Thymus (tissue), 11 donors: ENCODE measurements at regions not wholly inside any gene's neighbourhood (a gene's known extent, or its start where the extent isn't known, plus 50 kb on each side); places are given as distances from the start of the nearest gene placed in this dataset.
"Not testable (repeated sequence)": the region's sequence is repeated elsewhere in the genome, so short reads cannot be mapped to it uniquely, and the experiment has no call there.

Source experiments
- DNase-seq, 9 donors: peaks; one replicate each; pipeline ENCODE4 v3.0.0-alpha.2; 2013; ENCODE audit warnings: low spot score in 9 of 9, low read depth in 6 of 9, missing footprints in 1 of 9
- H3K27ac ChIP-seq, 2 donors: one replicate each; pipeline ENCODE4 v1.5.1; 2013; ENCODE audit warnings: control low read depth in 1 of 2, low read depth in 1 of 2, low read length in 1 of 2, mild to moderate bottlenecking in 1 of 2, moderate library complexity in 1 of 2
- H3K27me3 ChIP-seq, 2 donors: one replicate each; pipeline ENCODE4 v1.5.1; 2013; ENCODE audit warnings: low read length in 1 of 2; ENCODE audit not compliant: control insufficient read depth in 2 of 2, insufficient read depth in 1 of 2
- H3K36me3 ChIP-seq, 2 donors: one replicate each; pipeline ENCODE4 v1.5.1; 2013; ENCODE audit warnings: low read length in 1 of 2, mild to moderate bottlenecking in 1 of 2, moderate library complexity in 1 of 2; ENCODE audit not compliant: control insufficient read depth in 2 of 2, insufficient read depth in 2 of 2
- H3K4me1 ChIP-seq, 2 donors: one replicate each; pipeline ENCODE4 v1.5.1; 2013; ENCODE audit warnings: low read length in 2 of 2; ENCODE audit not compliant: control insufficient read depth in 2 of 2, insufficient read depth in 2 of 2
- H3K4me3 ChIP-seq, 2 donors: one replicate each; pipeline ENCODE4 v1.5.1; 2013; ENCODE audit warnings: low read length in 2 of 2, control low read depth in 1 of 2, mild to moderate bottlenecking in 1 of 2
- H3K9me3 ChIP-seq, 2 donors: one replicate each; pipeline ENCODE4 v1.5.1; 2013; ENCODE audit warnings: low read length in 1 of 2, mild to moderate bottlenecking in 1 of 2; ENCODE audit not compliant: control insufficient read depth in 2 of 2, insufficient read depth in 1 of 2
- WGBS: extraction: QIAGEN DNeasy Blood & Tissue Kit; methylation state at CpG from one replicate; pipeline ENCODE4 v1.1.7; 2013; 5-methylcytosine and 5-hydroxymethylcytosine counted together
- donor health status: healthy.

DNA sequence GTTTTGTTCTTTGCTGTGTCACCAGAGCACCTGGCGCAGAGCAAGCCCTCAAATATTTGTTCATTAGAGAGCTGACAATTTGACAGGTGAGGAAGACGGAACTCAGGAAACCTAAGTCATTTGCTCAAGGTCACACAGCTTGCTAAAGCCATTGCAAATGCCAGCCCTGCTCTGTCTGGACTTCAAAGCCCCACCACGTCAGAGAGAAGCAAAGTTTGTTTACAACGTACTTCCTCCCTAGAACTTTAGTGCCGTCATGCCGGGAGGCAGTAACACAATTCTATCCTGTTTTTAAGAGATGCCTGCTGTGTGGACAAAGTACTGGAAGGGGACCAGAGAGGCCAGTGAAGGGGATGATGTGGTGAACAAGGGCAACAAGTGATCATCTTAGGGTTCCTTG, 216.6 kb upstream of the PRICKLE2 start:
- 35% methylated on average over 6 of the region's 6 CpGs for WGBS
- no peak for DNase-seq
- Histone ChIP-seq H3K9me3 (no peaks in the 10 kb centered on the region), H3K27me3 (peaks cover 20 to 47% of the 10 kb centered on the region in 2 donors), H3K4me3 (no peak overlapping the region), H3K27ac (no peak overlapping the region), H3K4me1 (no peaks in the 10 kb centered on the region), H3K36me3 (no peaks in the 10 kb centered on the region)

DNA sequence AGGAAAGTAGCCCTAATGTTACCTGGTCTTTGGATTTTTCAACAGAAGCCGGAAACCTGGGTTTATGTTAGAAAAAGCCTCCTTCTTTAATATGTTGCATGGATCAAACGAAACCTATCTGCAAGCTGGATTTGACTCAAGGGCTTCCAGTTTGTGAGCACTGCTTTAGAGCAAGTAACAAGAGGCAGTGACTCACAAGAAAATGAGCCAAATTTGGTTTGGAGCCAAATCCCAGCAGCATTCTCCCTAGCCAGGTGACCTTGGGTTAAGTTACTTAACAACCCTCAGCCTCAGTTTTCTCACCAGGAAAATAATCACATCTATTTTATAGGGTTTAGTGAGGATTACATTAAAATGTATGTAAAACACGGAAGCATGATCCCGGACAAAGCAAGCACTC, 215.2 kb upstream of the PRICKLE2 start:
- 94% methylated on average over 4 of the region's 4 CpGs for WGBS
- Histone ChIP-seq H3K9me3 (no peaks in the 10 kb centered on the region), H3K27me3 (peaks cover 12 to 38% of the 10 kb centered on the region in 2 donors), H3K36me3 (no peaks in the 10 kb centered on the region), H3K4me3 (no peak overlapping the region), H3K27ac (no peak overlapping the region), H3K4me1 (no peaks in the 10 kb centered on the region)
- no peak for DNase-seq

DNA sequence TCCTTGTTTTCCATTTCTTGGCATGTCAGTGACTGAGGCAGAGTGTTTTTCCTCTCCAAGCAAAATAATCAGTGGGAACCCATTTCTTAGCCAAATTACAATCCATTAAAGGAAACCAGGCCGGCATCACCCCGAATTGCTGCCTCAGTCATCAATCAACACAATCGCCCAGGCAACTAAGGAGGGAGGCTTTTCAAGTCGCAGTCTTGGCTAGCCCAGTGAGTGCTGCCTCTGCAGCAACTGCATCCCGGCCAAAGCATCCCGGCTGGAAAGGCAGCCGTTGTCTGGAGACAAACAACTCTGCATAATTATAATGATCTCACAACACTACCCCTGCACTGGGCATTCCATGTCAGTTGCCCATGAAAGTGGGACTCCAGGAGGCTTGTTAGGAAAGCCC, 213.5 kb upstream of the PRICKLE2 start:
- Histone ChIP-seq H3K36me3 (no peaks in the 10 kb centered on the region), H3K9me3 (no peaks in the 10 kb centered on the region), H3K27me3 (peaks cover 0 to 21% of the 10 kb centered on the region in 2 donors), H3K4me3 (no peak overlapping the region), H3K27ac (no peak overlapping the region), H3K4me1 (no peaks in the 10 kb centered on the region)
- WGBS, result 45% methylated on average over 7 of the region's 7 CpGs
- DNase-seq, result no peak

DNA sequence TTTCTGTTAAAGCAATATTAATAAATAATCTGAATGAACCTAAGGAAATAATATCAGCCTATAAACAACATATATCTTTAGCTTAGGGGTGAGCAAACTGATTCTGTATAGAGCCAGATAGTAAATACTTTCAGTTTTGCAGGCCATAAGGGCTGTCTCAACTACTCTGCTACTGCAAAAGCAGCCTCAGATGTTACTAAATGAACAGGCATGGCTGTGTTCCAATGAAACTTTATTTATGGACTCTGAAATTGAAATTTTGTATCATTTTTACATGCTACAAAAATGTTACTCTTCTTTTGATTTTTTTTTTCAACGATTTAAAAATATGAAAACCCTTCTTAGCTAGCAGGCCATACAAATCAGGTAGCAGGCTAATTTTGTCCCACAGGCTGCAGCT, 212.8 kb upstream of the PRICKLE2 start:
- no peak for DNase-seq
- no peaks in the 10 kb centered on the region for H3K4me1 ChIP-seq
- no peak overlapping the region for H3K27ac ChIP-seq
- H3K4me3 ChIP-seq, result no peak overlapping the region
- 83% methylated on average over 1 of the region's 1 CpG for WGBS
- no peaks in the 10 kb centered on the region for H3K9me3 ChIP-seq
- H3K36me3 ChIP-seq, result no peaks in the 10 kb centered on the region
- H3K27me3 ChIP-seq, result peaks cover 0 to 16% of the 10 kb centered on the region in 2 donors

DNA sequence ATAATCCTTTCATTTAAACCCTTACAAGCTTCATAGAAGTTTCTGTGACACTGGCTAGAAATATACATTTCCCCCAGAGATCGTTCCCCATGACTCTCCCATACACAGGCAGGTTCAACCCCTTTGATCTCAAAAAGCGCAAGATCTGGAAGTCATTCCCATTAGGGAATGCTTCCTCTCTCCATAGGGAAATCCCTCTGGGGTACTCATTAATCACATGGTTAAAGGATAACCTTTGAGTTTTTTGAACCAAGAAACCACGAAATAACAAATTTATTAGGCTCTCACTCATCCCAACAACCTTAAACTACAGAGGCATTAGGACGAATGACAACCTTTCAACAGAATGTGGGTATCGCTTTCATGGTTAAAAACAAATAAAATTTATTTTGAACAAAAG, 211.9 kb upstream of the PRICKLE2 start:
- no peak overlapping the region for H3K27ac ChIP-seq
- no peak overlapping the region for H3K4me3 ChIP-seq
- peaks cover 0 to 9% of the 10 kb centered on the region in 2 donors for H3K27me3 ChIP-seq
- 90% methylated on average over 5 of the region's 5 CpGs for WGBS
- no peaks in the 10 kb centered on the region for H3K4me1 ChIP-seq
- H3K9me3 ChIP-seq, result no peaks in the 10 kb centered on the region
- no peaks in the 10 kb centered on the region for H3K36me3 ChIP-seq
- DNase-seq, result no peak

DNA sequence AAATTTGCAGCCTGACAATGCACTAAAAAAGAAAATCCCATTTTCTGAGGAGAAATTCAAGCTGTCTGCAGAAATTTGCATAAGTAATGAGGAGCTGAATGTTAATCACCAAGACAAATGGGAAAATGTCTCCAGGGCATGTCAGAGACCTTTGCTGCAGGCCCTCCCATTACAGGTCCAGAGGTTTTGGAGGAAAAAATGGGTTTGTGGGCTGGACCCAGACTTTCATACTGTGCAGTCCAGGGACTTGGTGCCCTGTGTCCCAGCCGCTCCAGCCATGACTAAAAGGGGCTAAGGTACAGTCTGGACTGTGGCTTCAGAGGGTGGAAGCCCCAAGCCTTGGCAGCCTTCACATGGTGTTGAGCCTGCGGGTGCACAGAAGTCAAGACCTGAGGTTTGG, 209.8 kb upstream of the PRICKLE2 start:
- WGBS, result 94% methylated on average over 2 of the region's 2 CpGs
- H3K36me3 ChIP-seq, DNase-seq, H3K4me1 ChIP-seq, H3K27ac ChIP-seq, H3K27me3 ChIP-seq, H3K9me3 ChIP-seq, H3K4me3 ChIP-seq: not testable (repeated sequence)

DNA sequence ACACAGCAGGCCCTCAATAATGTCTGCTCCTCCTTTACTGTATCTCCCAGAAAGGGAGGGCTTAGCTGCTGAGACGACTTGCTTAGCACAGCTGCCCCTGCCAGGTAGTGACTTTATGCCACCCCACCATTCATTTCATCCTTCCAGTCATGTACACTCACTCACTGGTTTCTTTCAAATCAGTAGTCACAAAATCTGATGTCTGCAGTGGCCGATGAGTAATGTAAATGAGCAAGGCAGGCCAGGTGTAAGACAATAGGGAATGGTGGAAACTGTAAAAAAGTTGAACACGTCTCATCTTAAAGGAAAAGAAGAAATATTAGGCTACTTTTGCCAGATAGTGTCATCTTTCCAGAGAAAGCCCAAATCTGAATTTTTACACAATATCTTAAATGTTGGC, 207.6 kb upstream of the PRICKLE2 start:
- H3K4me1 ChIP-seq, result no peaks in the 10 kb centered on the region
- H3K9me3 ChIP-seq, result no peaks in the 10 kb centered on the region
- DNase-seq, result no peak
- WGBS, result 92% methylated on average over 3 of the region's 3 CpGs
- no peak overlapping the region for H3K27ac ChIP-seq
- H3K27me3 ChIP-seq, result no peaks in the 10 kb centered on the region
- no peaks in the 10 kb centered on the region for H3K36me3 ChIP-seq
- H3K4me3 ChIP-seq, result no peak overlapping the region

DNA sequence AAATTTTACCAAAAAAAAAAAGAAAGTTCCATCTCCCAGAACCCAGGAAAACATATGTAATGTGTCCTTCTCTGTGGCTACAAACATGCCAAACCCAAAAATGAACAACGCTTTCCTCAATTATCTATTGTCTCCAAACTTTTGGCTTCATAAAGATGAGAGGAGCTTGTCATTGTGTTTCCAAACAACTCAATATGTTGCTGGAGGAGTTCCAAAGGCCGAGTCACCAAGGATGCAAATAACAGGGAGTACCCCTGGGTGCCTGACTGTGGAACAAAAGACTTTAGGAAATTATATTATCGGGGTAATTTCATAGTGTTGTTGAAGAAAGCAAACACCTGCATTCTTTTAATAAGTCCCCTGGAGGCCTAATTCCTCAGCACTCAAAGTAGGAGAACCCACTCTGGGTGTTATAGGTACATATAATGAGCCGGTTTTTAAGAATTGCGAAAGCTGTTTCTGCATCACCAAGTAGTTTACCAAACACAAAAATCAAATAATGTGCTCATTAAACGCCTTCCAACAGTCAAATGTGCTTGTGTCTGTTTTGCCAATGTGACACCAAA, 206.3 kb upstream of the PRICKLE2 start:
- no peak overlapping the region for H3K4me3 ChIP-seq
- H3K27ac ChIP-seq, result no peak overlapping the region
- H3K9me3 ChIP-seq, result no peaks in the 10 kb centered on the region
- no peaks in the 10 kb centered on the region for H3K4me1 ChIP-seq
- 72% methylated on average over 6 of the region's 6 CpGs for WGBS
- DNase-seq, result no peak
- no peaks in the 10 kb centered on the region for H3K36me3 ChIP-seq
- no peaks in the 10 kb centered on the region for H3K27me3 ChIP-seq

DNA sequence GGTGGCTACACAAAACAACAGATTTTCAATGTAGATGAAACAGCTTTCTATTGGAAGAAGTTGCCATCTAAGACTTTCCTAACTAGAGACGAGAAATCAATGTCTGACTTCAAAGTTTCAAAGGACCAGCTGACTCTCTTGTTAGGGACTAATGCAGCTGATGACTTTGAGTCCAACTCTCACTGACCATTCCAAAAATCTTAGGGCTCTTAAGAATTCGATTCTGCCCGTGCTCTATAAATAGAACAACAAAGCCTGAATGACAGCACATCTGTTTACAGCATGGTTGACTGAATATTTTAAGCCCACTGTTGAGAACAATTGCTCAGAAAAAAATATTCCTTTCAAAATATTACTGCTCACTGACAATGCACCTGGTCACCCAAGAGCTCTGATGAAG, 202.4 kb upstream of the PRICKLE2 start:
- no peaks in the 10 kb centered on the region for H3K9me3 ChIP-seq
- 85% methylated on average over 3 of the region's 3 CpGs for WGBS
- no peak overlapping the region for H3K27ac ChIP-seq
- no peaks in the 10 kb centered on the region for H3K36me3 ChIP-seq
- H3K4me3 ChIP-seq, result no peak overlapping the region
- no peak for DNase-seq
- no peaks in the 10 kb centered on the region for H3K27me3 ChIP-seq
- no peaks in the 10 kb centered on the region for H3K4me1 ChIP-seq

DNA sequence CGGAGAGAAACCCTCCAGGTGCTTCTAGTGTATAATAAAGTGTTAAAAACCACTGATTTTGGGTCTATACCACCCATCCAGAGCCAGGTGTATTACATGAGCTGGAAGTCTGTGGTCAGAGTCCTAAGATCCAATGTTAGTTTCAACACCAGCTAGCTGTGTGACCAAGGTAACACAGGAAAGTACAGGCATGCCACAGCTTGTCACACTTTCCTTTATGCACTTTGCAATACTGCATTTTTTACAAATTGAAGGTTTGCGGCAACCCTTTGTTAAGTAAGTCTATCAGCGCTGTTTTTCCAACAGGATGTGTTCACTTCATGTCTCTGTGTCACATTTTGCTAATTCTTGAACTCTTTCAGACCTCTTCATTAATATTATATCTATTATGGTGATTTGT, 201.3 kb upstream of the PRICKLE2 start:
- no peaks in the 10 kb centered on the region for H3K27me3 ChIP-seq
- H3K4me1 ChIP-seq, result no peaks in the 10 kb centered on the region
- WGBS, result 88% methylated on average over 3 of the region's 3 CpGs
- no peak for DNase-seq
- no peak overlapping the region for H3K27ac ChIP-seq
- H3K9me3 ChIP-seq, result no peaks in the 10 kb centered on the region
- H3K4me3 ChIP-seq, result no peak overlapping the region
- H3K36me3 ChIP-seq, result no peaks in the 10 kb centered on the region
